Nephron progenitor cell (in vitro differentiated cells): ENCODE measurements at regions not wholly inside any gene's neighbourhood (a gene's known extent, or its start where the extent isn't known, plus 50 kb on each side); places are given as distances from the start of the nearest gene placed in this dataset.
"Not testable (repeated sequence)": the region's sequence is repeated elsewhere in the genome, so short reads cannot be mapped to it uniquely, and the experiment has no call there.

Experiments
- DNase-seq: peaks from one replicate; pipeline ENCODE4 v3.0.0; 2021
- H3K27ac Mint-ChIP-seq: 2 replicates; pipeline ENCODE4 v1.8.0; 2021; ENCODE audit warnings: mild to moderate bottlenecking, moderate library complexity, mixed read lengths
- H3K27me3 Mint-ChIP-seq: 2 replicates; pipeline ENCODE4 v1.8.0; 2021; ENCODE audit warnings: mild to moderate bottlenecking, low read depth, mixed read lengths; ENCODE audit not compliant: poor library complexity
- H3K36me3 Mint-ChIP-seq: 2 replicates; pipeline ENCODE4 v1.8.0; 2021; ENCODE audit warnings: low read depth, mixed read lengths
- H3K4me1 Mint-ChIP-seq: 2 replicates; pipeline ENCODE4 v1.8.0; 2021; ENCODE audit warnings: mixed read lengths
- H3K4me3 Mint-ChIP-seq: 2 replicates; pipeline ENCODE4 v1.8.0; 2021; ENCODE audit warnings: mild to moderate bottlenecking, moderate library complexity, mixed read lengths
- H3K9me3 Mint-ChIP-seq: 2 replicates; pipeline ENCODE4 v1.8.0; 2021; ENCODE audit warnings: mild to moderate bottlenecking, moderate library complexity, mixed read lengths
- CTCF ChIP-seq: fragments of 200-600 bp; sonication (generic); IDR thresholded peaks from 2 replicates; pipeline ENCODE4 v1.5.0; 2021; ENCODE audit warnings: antibody characterized with exemption

- no peak for DNase-seq
- Mint-ChIP-seq H3K4me3 (no peak overlapping the region), H3K4me1 (no peaks in the 10 kb centered on the region), H3K9me3 (no peaks in the 10 kb centered on the region), H3K27me3 (no peaks in the 10 kb centered on the region), H3K27ac (no peak overlapping the region), H3K36me3 (no peaks in the 10 kb centered on the region)
- no peak for TF ChIP-seq CTCF
Measured at GRCh38 chr6:74199215-74199915, 503.4 kb downstream of the CD109 start.

GRCh38 chr6:74197310-74197709 is 501.3 kb downstream of the CD109 start:
- H3K4me3 Mint-ChIP-seq: no peak overlapping the region
- no peak overlapping the region for H3K27ac Mint-ChIP-seq
- no peaks in the 10 kb centered on the region for H3K27me3 Mint-ChIP-seq
- H3K36me3 Mint-ChIP-seq: no peaks in the 10 kb centered on the region
- H3K9me3 Mint-ChIP-seq: no peaks in the 10 kb centered on the region
- DNase-seq: no peak
- H3K4me1 Mint-ChIP-seq: no peaks in the 10 kb centered on the region
- TF ChIP-seq CTCF: no peak

GRCh38 chr6:74187811-74188210 is 491.8 kb downstream of the CD109 start:
- Mint-ChIP-seq H3K9me3 (no peaks in the 10 kb centered on the region), H3K4me3 (no peak overlapping the region), H3K27me3 (peaks cover 7% of the 10 kb centered on the region)

GRCh38 chr6:74182992-74183391 is 487.0 kb downstream of the CD109 start:
- no peak for TF ChIP-seq CTCF
- no peak overlapping the region for H3K4me3 Mint-ChIP-seq
- no peaks in the 10 kb centered on the region for H3K4me1 Mint-ChIP-seq
- H3K9me3 Mint-ChIP-seq: no peaks in the 10 kb centered on the region
- no peaks in the 10 kb centered on the region for H3K36me3 Mint-ChIP-seq
- peaks cover 8% of the 10 kb centered on the region for H3K27me3 Mint-ChIP-seq
- no peak overlapping the region for H3K27ac Mint-ChIP-seq
- no peak for DNase-seq

More at GRCh38 chr6:74187811-74188210, 491.8 kb downstream of the CD109 start:
- H3K27ac Mint-ChIP-seq: no peak overlapping the region
- DNase-seq: no peak
- no peaks in the 10 kb centered on the region for H3K4me1 Mint-ChIP-seq
- TF ChIP-seq CTCF: no peak
- H3K36me3 Mint-ChIP-seq: no peaks in the 10 kb centered on the region

GRCh38 chr6:74181471-74181870 is 485.5 kb downstream of the CD109 start:
- Mint-ChIP-seq H3K4me3 (no peak overlapping the region), H3K4me1 (no peaks in the 10 kb centered on the region), H3K27ac (no peak overlapping the region), H3K36me3 (no peaks in the 10 kb centered on the region), H3K27me3 (peaks cover 8% of the 10 kb centered on the region), H3K9me3 (no peaks in the 10 kb centered on the region)
- no peak for TF ChIP-seq CTCF
- no peak for DNase-seq

GRCh38 chr6:74177506-74177905 is 481.5 kb downstream of the CD109 start:
- Mint-ChIP-seq H3K9me3 (no peaks in the 10 kb centered on the region), H3K27ac (no peak overlapping the region), H3K27me3 (peaks cover 4% of the 10 kb centered on the region), H3K4me1 (no peaks in the 10 kb centered on the region), H3K36me3 (no peaks in the 10 kb centered on the region), H3K4me3 (no peak overlapping the region)
- TF ChIP-seq CTCF: no peak
- no peak for DNase-seq

- H3K27me3 Mint-ChIP-seq, H3K4me3 Mint-ChIP-seq, H3K4me1 Mint-ChIP-seq, H3K27ac Mint-ChIP-seq, H3K9me3 Mint-ChIP-seq, DNase-seq, H3K36me3 Mint-ChIP-seq: not testable (repeated sequence)
Measured at GRCh38 chr6:74170550-74170949, 474.5 kb downstream of the CD109 start.
